ENCODE measurements at regions not wholly inside any gene's neighbourhood (a gene's known extent, or its start where the extent isn't known, plus 50 kb on each side); places are given as distances from the start of the nearest gene placed in this dataset.

GRCh38 chr3:492586-493316, 296.2 kb downstream of the CHL1 start:
- no peak overlapping the region for H3K4me3 ChIP-seq (ENCODE audit: low read depth, low read length)

GRCh38 chr3:494190-494589, 297.6 kb downstream of the CHL1 start:
- no peak for TF ChIP-seq CTCF (IDR thresholded peaks at IDR 0.05; ENCODE audit: low read depth, low read length)
- no peak overlapping the region for H3K4me3 ChIP-seq (ENCODE audit: low read depth, low read length)

More at GRCh38 chr3:492586-493316, 296.2 kb downstream of the CHL1 start:
- TF ChIP-seq CTCF (IDR thresholded peaks at IDR 0.05; ENCODE audit: low read depth, low read length): no peak

- no peak overlapping the region for H3K4me3 ChIP-seq (ENCODE audit: low read depth, low read length)
- no peak for TF ChIP-seq CTCF (IDR thresholded peaks at IDR 0.05; ENCODE audit: low read depth, low read length)
Measured at GRCh38 chr3:498487-498886, 301.9 kb downstream of the CHL1 start.

GRCh38 chr3:499001-499761, 302.6 kb downstream of the CHL1 start:
- no peak for TF ChIP-seq CTCF (IDR thresholded peaks at IDR 0.05; ENCODE audit: low read depth, low read length)

GRCh38 chr3:502486-502885, 305.9 kb downstream of the CHL1 start:
- TF ChIP-seq CTCF (IDR thresholded peaks at IDR 0.05; ENCODE audit: low read depth, low read length): no peak
- H3K4me3 ChIP-seq (ENCODE audit: low read depth, low read length): no peak overlapping the region

More at GRCh38 chr3:499001-499761, 302.6 kb downstream of the CHL1 start:
- no peak overlapping the region for H3K4me3 ChIP-seq (ENCODE audit: low read depth, low read length)

GRCh38 chr3:513301-513700, 316.7 kb downstream of the CHL1 start:
- no peak for TF ChIP-seq CTCF (IDR thresholded peaks at IDR 0.05; ENCODE audit: low read depth, low read length)
- no peak overlapping the region for H3K4me3 ChIP-seq (ENCODE audit: low read depth, low read length)

- no peak for TF ChIP-seq CTCF (IDR thresholded peaks at IDR 0.05; ENCODE audit: low read depth, low read length)
- H3K4me3 ChIP-seq (ENCODE audit: low read depth, low read length): no peak overlapping the region
Measured at GRCh38 chr3:514192-514591, 317.6 kb downstream of the CHL1 start.
